ENCODE measurements at regions not wholly inside any gene's neighbourhood (a gene's known extent, or its start where the extent isn't known, plus 50 kb on each side); places are given as distances from the start of the nearest gene placed in this dataset.

GRCh38 chr2:5285061-5285460 is 407.1 kb upstream of the SOX11 start:
- DNase-seq (ENCODE audit: insufficient read length, low spot score) (no peak), FAIRE-seq (no peak)

- no peak for FAIRE-seq
- no peak for DNase-seq (ENCODE audit: insufficient read length, low spot score)
Observed at GRCh38 chr2:5285872-5286769, 406.1 kb upstream of the SOX11 start.

- DNase-seq (ENCODE audit: insufficient read length, low spot score) (no peak), FAIRE-seq (no peak)
Observed at GRCh38 chr2:5287558-5288334, 404.4 kb upstream of the SOX11 start.

GRCh38 chr2:5290900-5291546 is 401.2 kb upstream of the SOX11 start:
- DNase-seq (ENCODE audit: insufficient read length, low spot score) (no peak), FAIRE-seq (peak; percentile 23)

GRCh38 chr2:5304640-5305039 is 387.5 kb upstream of the SOX11 start:
- DNase-seq (ENCODE audit: insufficient read length, low spot score) = no peak
- FAIRE-seq = no peak

GRCh38 chr2:5315041-5315440 is 377.1 kb upstream of the SOX11 start:
- no peak for DNase-seq (ENCODE audit: insufficient read length, low spot score)
- FAIRE-seq = no peak

- DNase-seq (ENCODE audit: insufficient read length, low spot score) (no peak), FAIRE-seq (no peak)
Observed at GRCh38 chr2:5315512-5315911, 376.7 kb upstream of the SOX11 start.

- DNase-seq (ENCODE audit: insufficient read length, low spot score) (no peak), FAIRE-seq (no peak)
Observed at GRCh38 chr2:5316001-5316490, 376.1 kb upstream of the SOX11 start.

GRCh38 chr2:5319493-5319892 is 372.7 kb upstream of the SOX11 start:
- DNase-seq (ENCODE audit: insufficient read length, low spot score) (no peak), FAIRE-seq (no peak)

GRCh38 chr2:5322396-5322795 is 369.8 kb upstream of the SOX11 start:
- DNase-seq (ENCODE audit: insufficient read length, low spot score) (no peak), FAIRE-seq (no peak)

- FAIRE-seq = no peak
- DNase-seq (ENCODE audit: insufficient read length, low spot score) = no peak
Observed at GRCh38 chr2:5325523-5325922, 366.7 kb upstream of the SOX11 start.

GRCh38 chr2:5328826-5329225 is 363.4 kb upstream of the SOX11 start:
- DNase-seq (ENCODE audit: insufficient read length, low spot score) = no peak
- no peak for FAIRE-seq

GRCh38 chr2:5329763-5330162 is 362.4 kb upstream of the SOX11 start:
- FAIRE-seq (no peak), DNase-seq (ENCODE audit: insufficient read length, low spot score) (no peak)

GRCh38 chr2:5330961-5331360 is 361.2 kb upstream of the SOX11 start:
- FAIRE-seq (no peak), DNase-seq (ENCODE audit: insufficient read length, low spot score) (no peak)

GRCh38 chr2:5332925-5333324 is 359.3 kb upstream of the SOX11 start:
- no peak for FAIRE-seq

GRCh38 chr2:5339473-5339872 is 352.7 kb upstream of the SOX11 start:
- no peak for FAIRE-seq
- DNase-seq (ENCODE audit: insufficient read length, low spot score) = no peak

More at GRCh38 chr2:5332925-5333324, 359.3 kb upstream of the SOX11 start:
- DNase-seq (ENCODE audit: insufficient read length, low spot score) = no peak

GRCh38 chr2:5343785-5344335 is 348.3 kb upstream of the SOX11 start:
- FAIRE-seq = no peak
- DNase-seq (ENCODE audit: insufficient read length, low spot score) = no peak

- FAIRE-seq (no peak), DNase-seq (ENCODE audit: insufficient read length, low spot score) (no peak)
Observed at GRCh38 chr2:5352286-5352685, 339.9 kb upstream of the SOX11 start.

- DNase-seq (ENCODE audit: insufficient read length, low spot score) = no peak
- FAIRE-seq = no peak
Observed at GRCh38 chr2:5353565-5353964, 338.6 kb upstream of the SOX11 start.

- FAIRE-seq (no peak), DNase-seq (ENCODE audit: insufficient read length, low spot score) (no peak)
Observed at GRCh38 chr2:5359397-5359796, 332.8 kb upstream of the SOX11 start.

- DNase-seq (ENCODE audit: insufficient read length, low spot score) (no peak), FAIRE-seq (no peak)
Observed at GRCh38 chr2:5360081-5360480, 332.1 kb upstream of the SOX11 start.
